GM12878 (cell line): ENCODE measurements at regions not wholly inside any gene's neighbourhood (a gene's known extent, or its start where the extent isn't known, plus 50 kb on each side); places are given as distances from the start of the nearest gene placed in this dataset.
A peak's percentile ranks its signal among the peaks of the same experiment; 100 is the strongest.

ENCODE experiments used
- ATAC-seq: fragments of 200-7000 bp; cut with Tn5 transposase; 3 replicates; pipeline ENCODE4 v1.9.1; 2020; ENCODE audit warnings: mild to moderate bottlenecking, moderate library complexity
- BruUV-seq: library from RNA; stranded (reverse); fragments of 400-500 nt; replicated peaks from 2 replicates; lab custom pipeline; 2021; lab: Mats Ljungman, UMichigan
- CTCF ChIA-PET: fragments of 300-600 bp; sonication (Branson Sonifier 250); formaldehyde crosslinking; extraction: SDS; loops from one replicate; lab custom pipeline; 2021; ENCODE audit warnings: inconsistent platforms; lab: Yijun Ruan, JAX
- POLR2A ChIA-PET: fragments of 350-600 bp; formaldehyde crosslinking; extraction: SDS; loops from one replicate; lab custom pipeline; 2021; ENCODE audit warnings: inconsistent platforms; lab: Charles Lee
- RAD21 ChIA-PET: fragments of 300-600 bp; sonication (Branson Sonifier 250); formaldehyde crosslinking; loops from one replicate; lab custom pipeline; 2023; ENCODE audit warnings: antibody characterized with exemption; ENCODE audit not compliant: unreplicated experiment; lab: Charles Lee
- SMC1A ChIA-PET: fragments of 300-600 bp; sonication (Branson Sonifier 250); formaldehyde crosslinking; loops from one replicate; lab custom pipeline; 2023; ENCODE audit not compliant: unreplicated experiment, uncharacterized antibody; lab: Charles Lee
- DNase-seq: peaks from one replicate; pipeline ENCODE4 v3.0.0-alpha.2; 2011; ENCODE audit warnings: low read depth, low spot score
- FAIRE-seq: peaks from 3 replicates; lab custom pipeline; 2011; peaks lifted over from hg19 to GRCh38; lab: Jason Lieb, UNC
- H2AFZ ChIP-seq: 2 replicates; pipeline ENCODE4 v1.6.0; 2011; ENCODE audit warnings: low read depth, low read length, control low read depth; ENCODE audit not compliant: control insufficient read depth
- H3K27ac ChIP-seq: 2 replicates; pipeline ENCODE4 v1.5.1; 2011; ENCODE audit warnings: control low read depth; ENCODE audit not compliant: control insufficient read depth, insufficient read depth
- H3K27me3 ChIP-seq, 2 experiments: replicated peaks in 1 of 2; 2 replicates each; pipeline versions ENCODE4 v1.6.0 to v1.6.1; 2011; ENCODE audit warnings: low read length in 1 of 2; ENCODE audit not compliant: control insufficient read depth in 2 of 2, insufficient read depth in 2 of 2
- H3K36me3 ChIP-seq, 2 experiments: 2 replicates each; pipeline ENCODE4 v1.5.1; 2011; ENCODE audit warnings: low read length in 1 of 2; ENCODE audit not compliant: control insufficient read depth in 2 of 2, insufficient read depth in 2 of 2
- H3K4me1 ChIP-seq: 2 replicates; pipeline ENCODE4 v1.6.1; 2011; ENCODE audit warnings: mild to moderate bottlenecking, low read length, moderate library complexity, mixed read lengths; ENCODE audit not compliant: control insufficient read depth, insufficient read depth
- H3K4me2 ChIP-seq: 2 replicates; pipeline ENCODE4 v1.6.0; 2011; ENCODE audit warnings: control low read depth; ENCODE audit not compliant: control insufficient read depth, insufficient read depth
- H3K4me3 ChIP-seq: fragments of 200-600 bp; sonication (generic); 2 replicates; pipeline ENCODE4 v1.5.1; 2016
- H3K79me2 ChIP-seq: 2 replicates; pipeline ENCODE4 v1.6.0; 2011; ENCODE audit warnings: low read length; ENCODE audit not compliant: control insufficient read depth, insufficient read depth
- H3K9ac ChIP-seq: 2 replicates; pipeline ENCODE4 v1.8.0; 2011; ENCODE audit warnings: low read length, control low read depth, mixed read lengths; ENCODE audit not compliant: control insufficient read depth, insufficient read depth
- H3K9me3 ChIP-seq: replicated peaks from 3 replicates; pipeline ENCODE4 v1.5.1; 2011; ENCODE audit warnings: mild to moderate bottlenecking, low read length; ENCODE audit not compliant: control insufficient read depth, insufficient read depth
- H4K20me1 ChIP-seq: 2 replicates; pipeline ENCODE4 v1.6.0; 2011; ENCODE audit not compliant: control insufficient read depth, insufficient read depth
- ESRRA ChIP-seq: IDR thresholded peaks from 2 replicates; pipeline ENCODE4 v1.6.1; 2012; ENCODE audit warnings: mild to moderate bottlenecking, low read length, improper control_type of control experiment
- ETV6 ChIP-seq, 2 experiments: fragments of 450-650 bp in 1 of 2; IDR thresholded peaks in 1 of 2; conservative IDR thresholded peaks in 1 of 2; 2 replicates each; pipeline ENCODE4 v1.6.1; 2014; ENCODE audit warnings: antibody characterized with exemption in 1 of 2, borderline replicate concordance in 1 of 2, low read depth in 1 of 2, mild to moderate bottlenecking in 1 of 2, moderate library complexity in 1 of 2
- IRF4 ChIP-seq: IDR thresholded peaks from 2 replicates; pipeline ENCODE4 v1.6.1; 2011; ENCODE audit warnings: low read depth, low read length
- KDM1A ChIP-seq: fragments of 200-600 bp; sonication (generic); IDR thresholded peaks from 2 replicates; pipeline ENCODE4 v1.6.1; 2016; ENCODE audit warnings: borderline replicate concordance
- MLLT1 ChIP-seq: fragments of 450-650 bp; IDR thresholded peaks from 2 replicates; pipeline ENCODE4 v1.6.1; 2016; ENCODE audit warnings: mild to moderate bottlenecking
- MYB ChIP-seq: fragments of 150-350 bp; IDR thresholded peaks from 2 replicates; pipeline ENCODE4 v1.6.1; 2014; ENCODE audit warnings: mild to moderate bottlenecking, low read depth, low read length, borderline replicate concordance
- NFXL1 ChIP-seq: fragments of 450-650 bp; IDR thresholded peaks from 2 replicates; pipeline ENCODE4 v1.6.1; 2017; ENCODE audit warnings: antibody characterized with exemption, mild to moderate bottlenecking, borderline replicate concordance
- NKRF ChIP-seq: fragments of 450-650 bp; conservative IDR thresholded peaks from 2 replicates; pipeline ENCODE4 v1.6.1; 2017; ENCODE audit warnings: mild to moderate bottlenecking, moderate library complexity
- PBX3 ChIP-seq: IDR thresholded peaks from 2 replicates; pipeline ENCODE4 v1.6.1; 2011; ENCODE audit warnings: mild to moderate bottlenecking, low read depth, low read length, moderate library complexity; ENCODE audit not compliant: insufficient replicate concordance
- SMARCA5 ChIP-seq: fragments of 450-650 bp; IDR thresholded peaks from 2 replicates; pipeline ENCODE4 v1.6.1; 2017; ENCODE audit warnings: mild to moderate bottlenecking
- ZNF384 ChIP-seq: IDR thresholded peaks from 2 replicates; pipeline ENCODE4 v1.6.1; 2012; ENCODE audit warnings: low read depth, mild to moderate bottlenecking, low read length, improper control_type of control experiment, borderline replicate concordance
- WGBS: methylation state at CpG from one replicate; pipeline ENCODE4 v1.1.6; 2016; ENCODE audit warnings: low lambda C conversion rate; ENCODE audit not compliant: insufficient replicate concordance, insufficient coverage; ENCODE audit errors: missing lambda C conversion rate; 5-methylcytosine and 5-hydroxymethylcytosine counted together
- in situ Hi-C: fragments of 300-500 bp; cut with MboI; formaldehyde crosslinking; loops from 9 replicates; pipeline ENCODE4 v1.14.3; 2018; ENCODE audit warnings: mixed read lengths
- intact Hi-C: fragments of 100-400 bp; cut with micrococcal nuclease; formaldehyde crosslinking; loops from one replicate; pipeline ENCODE4 v1.14.2; 2022; ENCODE audit not compliant: unreplicated experiment

GRCh38 chr20:53736122-53736756, 142.6 kb upstream of the ZNF217 start:
- peak overlapping the region; percentile 90; the same call in 1 of the 2 replicates for H3K4me2 ChIP-seq
- no peaks in the 10 kb centered on the region; the same call in 1 of the 3 replicates for H3K9me3 ChIP-seq
- BruUV-seq: TSS peak; percentile 88
- no peaks in the 10 kb centered on the region for H3K27me3 ChIP-seq
- no peaks in the 10 kb centered on the region for H4K20me1 ChIP-seq
- ChIA-PET CTCF (interaction anchor here (0.7 to 7.4 kb wide), 26 partner anchors 13 to 326 kb away, joined by 3 to 47 read pairs (median 4); partner anchors contain the start of gene ZNF217), RAD21 (interaction anchor here (0.6 to 3.1 kb wide), 43 partner anchors 10 to 328 kb away, joined by 3 to 41 read pairs (median 5); no protein-coding TSS in a partner anchor), SMC1A (interaction anchor here (0.6 to 14.8 kb wide), 45 partner anchors 9 to 1557 kb away, joined by 3 to 290 read pairs (median 5); no protein-coding TSS in a partner anchor), POLR2A (interaction anchor here (0.6 to 6.0 kb wide), 24 partner anchors 13 to 180 kb away, joined by 3 to 49 read pairs (median 6); no protein-coding TSS in a partner anchor)
- in situ Hi-C loops: loop anchor here (25.0 kb wide), 1 partner anchor 1549 kb away; the partner anchor contains the start of gene ZFP64
- H2AFZ ChIP-seq: no peak overlapping the region; the same call in 1 of the 2 replicates
- peak overlapping the region; percentile 69 for H3K4me3 ChIP-seq
- ATAC-seq (no peak), DNase-seq (no peak), FAIRE-seq (no peak)
- TF ChIP-seq ZNF384: no peak
- TF ChIP-seq NFXL1: peak; percentile 95
- TF ChIP-seq NKRF: peak; percentile 30; the same call in 1 of the 2 replicates
- TF ChIP-seq SMARCA5: no peak
- no peak for TF ChIP-seq PBX3
- peak; percentile 96 for TF ChIP-seq MLLT1
- TF ChIP-seq ETV6 (conservative IDR thresholded peaks at IDR 0.05 in 1 of 2, IDR thresholded peaks at IDR 0.05 in 1 of 2; ENCODE audit: borderline replicate concordance in 1 of 2, low read depth in 1 of 2): peak in 1 of 2 experiments; percentile 98; a peak in 1 of 4 replicates
- TF ChIP-seq IRF4: no peak
- TF ChIP-seq KDM1A: no peak
- TF ChIP-seq ESRRA: no peak
- no peak for TF ChIP-seq MYB
- 45% methylated on average over 7 of the region's 7 CpGs for WGBS
- peak overlapping the region; percentile 86 for H3K27ac ChIP-seq
- peak overlapping the region; percentile 68 for H3K9ac ChIP-seq
- H3K4me1 ChIP-seq: peaks cover 53% of the 10 kb centered on the region
- intact Hi-C loops: loop anchor here (2.0 to 5.0 kb wide), 4 partner anchors 29 to 154 kb away; no protein-coding TSS in a partner anchor
- H3K79me2 ChIP-seq: no peaks in the 10 kb centered on the region; the same call in 1 of the 2 replicates
- H3K36me3 ChIP-seq: no peaks in the 10 kb centered on the region
